Lung (tissue), 11 donors: ENCODE measurements at regions not wholly inside any gene's neighbourhood (a gene's known extent, or its start where the extent isn't known, plus 50 kb on each side); places are given as distances from the start of the nearest gene placed in this dataset.

ENCODE experiments used
- ATAC-seq: fragments of 200-7000 bp; cut with Tn5 transposase; one replicate; pipeline ENCODE4 v1.9.1; 2020; ENCODE audit warnings: moderate number of reproducible peaks; ENCODE audit not compliant: insufficient read depth, low FRiP score
- DNase-seq, 3 donors: peaks; one replicate each; pipeline ENCODE4 v3.0.0-alpha.2; 2013 to 2017
- H3K27ac ChIP-seq, 2 donors: one replicate each; pipeline ENCODE4 v1.5.1; 2013; ENCODE audit warnings: mild to moderate bottlenecking in 2 of 2, moderate library complexity in 2 of 2, control low read depth in 1 of 2, inconsistent platforms in 1 of 2, low read depth in 1 of 2, low read length in 1 of 2
- H3K27me3 ChIP-seq, 3 donors: one replicate each; pipeline ENCODE4 v1.5.1; 2013; ENCODE audit warnings: low read length in 2 of 3; ENCODE audit not compliant: control insufficient read depth in 3 of 3, insufficient read depth in 3 of 3
- H3K36me3 ChIP-seq, 4 donors: one replicate each; pipeline ENCODE4 v1.5.1; 2013; ENCODE audit warnings: low read length in 4 of 4, mild to moderate bottlenecking in 1 of 4, moderate library complexity in 1 of 4; ENCODE audit not compliant: control insufficient read depth in 4 of 4, insufficient read depth in 4 of 4
- H3K4me1 ChIP-seq, 5 donors: one replicate each; pipeline ENCODE4 v1.5.1; 2013; ENCODE audit warnings: low read length in 5 of 5, mild to moderate bottlenecking in 2 of 5, moderate library complexity in 1 of 5; ENCODE audit not compliant: control insufficient read depth in 5 of 5, insufficient read depth in 5 of 5
- H3K4me3 ChIP-seq: one replicate; pipeline ENCODE4 v1.5.1; 2013; ENCODE audit warnings: mild to moderate bottlenecking, control low read depth, moderate library complexity
- H3K9ac ChIP-seq, 2 donors: one replicate each; pipeline ENCODE4 v1.5.1; 2013; ENCODE audit warnings: low read length in 2 of 2, control low read depth in 1 of 2; ENCODE audit not compliant: insufficient read depth in 1 of 2
- H3K9me3 ChIP-seq, 4 donors: one replicate each; pipeline ENCODE4 v1.5.1; 2013; ENCODE audit warnings: low read length in 3 of 4, mild to moderate bottlenecking in 1 of 4, moderate library complexity in 1 of 4; ENCODE audit not compliant: control insufficient read depth in 4 of 4, insufficient read depth in 3 of 4
- WGBS, 2 donors: extraction: QIAGEN DNeasy Blood & Tissue Kit; methylation state at CpG; one replicate each; pipeline ENCODE4 v1.1.7; 2013; 5-methylcytosine and 5-hydroxymethylcytosine counted together
- TF ChIP-seq, protein P1 (sequence below): IDR thresholded peaks from 2 replicates; pipeline ENCODE4 v1.5.1; 2012; ENCODE audit warnings: mild to moderate bottlenecking; ENCODE audit errors: control extremely low read depth, extremely low read depth
- donor health status: control.
- donor health status: control.
- donor health status: Bipolar disorder and iron deficiency.
- donor health status: healthy.
- donor health status: DM: yes; HTN: yes; CAD: no.

GRCh38 chr6:68240726-68241125, 394.4 kb upstream of the ADGRB3 start:
- Histone ChIP-seq H3K9me3 (no peaks in the 10 kb centered on the region), H3K9ac (no peak overlapping the region), H3K27me3 (no peaks in the 10 kb centered on the region), H3K27ac (no peak overlapping the region), H3K4me3 (no peak overlapping the region), H3K4me1 (no peaks in the 10 kb centered on the region), H3K36me3 (no peaks in the 10 kb centered on the region)
- DNase-seq, result no peak
- no peak for ATAC-seq
- TF ChIP-seq, protein P1, sequence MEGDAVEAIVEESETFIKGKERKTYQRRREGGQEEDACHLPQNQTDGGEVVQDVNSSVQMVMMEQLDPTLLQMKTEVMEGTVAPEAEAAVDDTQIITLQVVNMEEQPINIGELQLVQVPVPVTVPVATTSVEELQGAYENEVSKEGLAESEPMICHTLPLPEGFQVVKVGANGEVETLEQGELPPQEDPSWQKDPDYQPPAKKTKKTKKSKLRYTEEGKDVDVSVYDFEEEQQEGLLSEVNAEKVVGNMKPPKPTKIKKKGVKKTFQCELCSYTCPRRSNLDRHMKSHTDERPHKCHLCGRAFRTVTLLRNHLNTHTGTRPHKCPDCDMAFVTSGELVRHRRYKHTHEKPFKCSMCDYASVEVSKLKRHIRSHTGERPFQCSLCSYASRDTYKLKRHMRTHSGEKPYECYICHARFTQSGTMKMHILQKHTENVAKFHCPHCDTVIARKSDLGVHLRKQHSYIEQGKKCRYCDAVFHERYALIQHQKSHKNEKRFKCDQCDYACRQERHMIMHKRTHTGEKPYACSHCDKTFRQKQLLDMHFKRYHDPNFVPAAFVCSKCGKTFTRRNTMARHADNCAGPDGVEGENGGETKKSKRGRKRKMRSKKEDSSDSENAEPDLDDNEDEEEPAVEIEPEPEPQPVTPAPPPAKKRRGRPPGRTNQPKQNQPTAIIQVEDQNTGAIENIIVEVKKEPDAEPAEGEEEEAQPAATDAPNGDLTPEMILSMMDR, result no peak

DNA sequence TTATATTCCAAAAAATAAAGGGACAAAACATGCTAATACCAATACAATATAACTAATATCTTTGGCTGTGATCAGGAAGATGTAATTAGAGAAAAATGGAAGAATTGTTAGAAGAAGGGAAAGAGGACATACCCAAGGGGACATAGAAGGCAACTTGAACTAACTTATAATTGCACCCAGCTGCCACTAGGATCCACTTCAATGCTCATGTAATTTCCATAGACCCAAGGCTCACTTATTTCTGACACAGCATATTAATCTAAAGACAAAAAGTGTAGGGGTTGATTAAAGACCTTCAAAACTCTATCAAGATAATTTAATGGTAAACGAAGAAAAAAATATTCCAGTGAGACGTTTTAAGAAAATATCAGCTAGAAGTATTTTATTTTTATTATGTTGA, 396.0 kb upstream of the ADGRB3 start:
- no peak for ATAC-seq
- Histone ChIP-seq H3K9ac (no peak overlapping the region), H3K4me1 (no peaks in the 10 kb centered on the region), H3K27me3 (no peaks in the 10 kb centered on the region), H3K36me3 (no peaks in the 10 kb centered on the region), H3K9me3 (no peaks in the 10 kb centered on the region), H3K4me3 (no peak overlapping the region), H3K27ac (no peak overlapping the region)
- 72 to 74% methylated on average over 2 of the region's 2 CpGs for WGBS, 2 donors
- no peak for DNase-seq
- TF ChIP-seq, protein P1, result no peak

DNA sequence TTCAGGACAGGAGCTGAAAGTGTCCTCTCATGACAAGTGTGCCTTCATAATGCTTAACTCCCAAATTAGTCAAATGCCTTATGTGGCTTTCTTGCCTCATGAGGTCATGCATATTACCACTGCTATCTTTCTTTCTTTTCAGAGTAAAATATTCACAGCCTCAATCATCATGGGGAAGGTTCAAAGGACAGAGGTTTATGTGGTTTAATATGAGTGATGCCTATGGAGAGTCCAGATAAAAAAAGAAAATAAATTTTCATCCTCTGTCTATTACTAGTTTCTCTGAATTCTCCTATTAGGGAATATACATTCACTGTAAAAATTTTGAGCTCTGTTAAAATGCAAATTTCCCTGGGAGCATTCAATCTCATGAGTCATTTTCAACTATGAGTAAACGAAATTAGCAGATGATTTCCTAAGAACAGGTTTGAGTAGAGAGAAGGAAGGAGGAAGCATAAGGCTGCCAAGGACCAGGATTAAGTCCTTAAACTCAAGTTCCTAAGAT, 396.9 kb upstream of the ADGRB3 start:
- H3K4me3 ChIP-seq, result no peak overlapping the region
- no peaks in the 10 kb centered on the region for H3K27me3 ChIP-seq
- H3K9ac ChIP-seq, result no peak overlapping the region
- ATAC-seq (no peak), DNase-seq (no peak)
- no peaks in the 10 kb centered on the region for H3K36me3 ChIP-seq
- TF ChIP-seq, protein P1, result no peak
- no peaks in the 10 kb centered on the region for H3K9me3 ChIP-seq
- no peak overlapping the region for H3K27ac ChIP-seq
- H3K4me1 ChIP-seq, result no peaks in the 10 kb centered on the region
- 13 to 21% methylated on average over 1 of the region's 1 CpG for WGBS, 2 donors

DNA sequence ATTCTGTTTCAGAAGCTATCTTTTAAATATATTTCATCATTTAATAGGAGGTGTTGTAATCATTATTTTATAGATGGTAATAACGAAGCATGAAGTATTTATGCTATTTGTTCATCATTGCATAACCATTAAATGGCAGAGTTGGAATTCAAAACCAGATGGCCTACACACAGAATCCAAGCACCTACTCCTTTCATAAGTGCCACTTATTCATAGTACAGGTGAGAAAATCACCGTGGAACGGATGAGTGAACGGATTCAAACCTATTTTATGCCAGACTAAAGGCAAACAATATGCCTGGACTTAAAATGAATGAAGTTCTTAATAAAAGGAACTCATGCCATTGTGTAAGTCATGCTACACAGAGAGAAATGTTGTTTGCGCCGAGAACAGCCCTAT, 397.9 kb upstream of the ADGRB3 start:
- Histone ChIP-seq H3K27me3 (no peaks in the 10 kb centered on the region), H3K4me3 (no peak overlapping the region), H3K4me1 (no peaks in the 10 kb centered on the region), H3K36me3 (no peaks in the 10 kb centered on the region), H3K27ac (no peak overlapping the region), H3K9ac (no peak overlapping the region), H3K9me3 (no peaks in the 10 kb centered on the region)
- WGBS, 2 donors, result 77 to 85% methylated on average over 6 of the region's 6 CpGs
- DNase-seq (no peak), ATAC-seq (no peak)
- TF ChIP-seq, protein P1, result no peak
